Globus pallidus (tissue), 1 donor: ENCODE measurements at regions not wholly inside any gene's neighbourhood (a gene's known extent, or its start where the extent isn't known, plus 50 kb on each side); places are given as distances from the start of the nearest gene placed in this dataset.
A peak's percentile ranks its signal among the peaks of the same experiment; 100 is the strongest.

Experiments used
- DNase-seq: peaks from one replicate; pipeline ENCODE4 v3.0.0-alpha.2; 2015; ENCODE audit warnings: low spot score

GRCh38 chr21:16587141-16587581 lies 857.4 kb downstream of the USP25 start:
- peak; percentile 86 for DNase-seq

GRCh38 chr21:16587681-16588375 lies 858.0 kb downstream of the USP25 start:
- DNase-seq: no peak

DNA sequence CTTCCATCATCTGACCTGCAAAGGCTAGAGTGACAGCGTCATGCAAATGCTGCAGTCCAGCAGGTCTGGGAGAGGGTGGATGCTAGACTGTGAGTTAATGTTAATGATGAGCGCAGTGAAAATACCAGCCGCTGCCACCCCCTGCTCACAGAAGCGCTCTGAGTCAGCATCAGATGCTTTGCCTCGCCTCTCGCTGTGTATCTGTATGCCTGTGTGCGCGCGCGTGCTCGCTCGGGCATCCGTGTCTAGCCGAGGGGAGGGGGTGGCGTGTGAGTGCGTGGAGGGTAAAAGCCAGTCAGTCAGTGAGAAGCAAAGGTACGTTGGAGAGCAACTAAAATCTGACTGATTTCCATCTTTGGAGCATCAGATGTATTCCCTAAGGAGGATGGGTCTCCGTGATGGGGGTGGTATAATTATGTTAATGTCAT lies 858.7 kb downstream of the USP25 start:
- peak; percentile 96 for DNase-seq

GRCh38 chr21:16589006-16589898 lies 859.5 kb downstream of the USP25 start:
- DNase-seq: no peak

DNA sequence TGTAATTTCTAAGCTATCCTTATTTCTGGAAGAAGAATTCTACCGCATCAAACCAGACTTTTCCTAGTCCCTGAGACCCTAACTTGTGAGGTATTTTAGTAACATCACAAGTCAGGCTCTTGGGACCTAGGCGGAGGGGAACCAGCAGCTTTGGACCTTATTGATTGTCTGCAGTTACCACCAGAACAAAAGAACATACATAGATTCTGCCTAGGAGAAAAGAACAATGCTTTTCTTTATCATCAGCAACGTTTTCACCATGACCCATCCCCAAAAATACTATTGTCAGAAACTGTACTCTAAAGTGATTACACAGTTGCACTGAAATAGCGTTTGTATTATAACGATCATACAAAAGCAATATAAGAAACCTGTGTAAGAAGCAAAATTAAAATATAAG lies 860.4 kb downstream of the USP25 start:
- no peak for DNase-seq

DNA sequence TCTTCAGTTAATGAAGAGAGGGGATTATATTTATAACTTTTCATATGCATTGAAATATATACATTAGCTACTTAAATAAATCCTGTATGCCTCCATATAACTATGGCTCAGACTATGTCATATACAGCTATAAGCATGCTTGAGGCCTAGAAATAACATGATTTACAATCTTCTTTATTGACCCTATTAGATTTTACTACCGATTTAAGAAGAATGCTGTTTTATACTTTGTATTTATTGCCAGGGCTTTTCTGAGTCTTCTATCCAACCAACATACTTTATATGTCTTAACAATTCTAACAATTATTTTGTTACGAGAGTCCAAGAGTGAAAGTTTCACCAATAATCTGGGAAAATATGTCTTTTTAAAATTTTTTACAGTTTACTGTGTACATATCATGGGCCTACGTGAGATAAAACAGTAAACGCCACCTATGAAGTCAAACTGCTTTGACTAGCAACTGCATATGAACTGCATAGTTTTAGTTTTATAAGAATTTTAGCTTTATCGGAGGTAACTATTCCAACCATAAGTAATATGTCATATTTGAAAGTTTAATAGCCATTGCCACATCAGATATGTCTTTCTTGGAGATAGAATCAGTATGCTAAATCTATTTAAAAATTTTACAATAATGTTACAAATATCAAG lies 861.0 kb downstream of the USP25 start:
- DNase-seq: no peak

DNA sequence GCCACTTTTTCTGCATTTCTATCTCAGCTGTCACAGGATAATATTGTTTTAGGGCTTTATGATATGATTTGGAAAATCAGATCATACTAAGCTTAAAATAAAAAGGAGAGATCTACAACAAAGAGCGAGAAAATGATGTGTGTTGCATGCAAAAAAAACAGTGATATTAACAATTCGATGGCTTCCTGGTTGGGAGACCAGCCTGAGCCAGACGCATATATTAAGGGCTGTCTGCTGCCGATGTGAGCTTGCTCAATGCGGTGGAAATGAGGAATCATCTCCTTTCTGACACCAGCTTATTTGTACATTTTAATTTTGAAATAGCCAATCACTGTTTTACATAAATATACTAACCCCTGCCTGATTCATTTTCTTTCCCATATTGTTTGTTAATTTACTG lies 862.6 kb downstream of the USP25 start:
- DNase-seq: no peak

GRCh38 chr21:16594191-16594590 lies 864.4 kb downstream of the USP25 start:
- no peak for DNase-seq

DNA sequence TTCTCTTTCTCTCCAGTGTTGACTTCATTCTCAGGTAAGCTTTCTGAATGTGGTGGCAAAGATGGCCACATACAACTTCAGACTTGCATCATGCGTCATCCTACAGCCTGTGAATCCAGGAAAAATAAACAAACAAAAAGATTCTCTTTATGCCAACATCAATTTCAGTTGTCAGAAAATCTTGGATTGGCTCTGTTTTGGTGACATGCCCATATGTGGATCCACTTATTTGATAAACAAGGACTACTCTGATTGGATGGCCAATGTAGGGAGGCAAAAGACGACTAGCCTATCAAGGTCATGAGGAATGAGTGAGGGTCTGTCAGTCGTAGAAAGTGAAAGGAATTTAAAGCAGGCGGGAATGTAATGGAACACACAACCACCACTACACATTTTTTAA lies 866.6 kb downstream of the USP25 start:
- DNase-seq: no peak

- no peak for DNase-seq
Measured at GRCh38 chr21:16597753-16598152, 868.0 kb downstream of the USP25 start.

DNA sequence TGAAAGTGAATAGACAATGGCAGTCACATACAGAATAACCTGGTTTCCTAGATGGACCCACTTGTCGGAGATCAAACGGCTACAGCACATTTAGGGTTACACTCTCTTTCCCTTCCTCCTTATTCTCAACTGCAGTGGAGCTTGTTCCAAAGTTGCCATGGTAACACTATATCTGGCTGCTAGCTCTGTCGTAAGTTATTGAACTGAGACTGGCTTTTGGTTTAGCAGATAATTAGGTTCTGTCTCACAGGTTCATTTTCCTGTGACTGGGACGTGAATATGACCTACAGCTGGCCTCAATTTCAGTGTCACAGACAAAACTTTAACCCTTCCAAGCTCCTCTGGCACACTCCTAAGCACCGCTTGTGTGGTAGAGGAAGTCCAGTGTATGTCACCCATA lies 875.8 kb downstream of the USP25 start:
- no peak for DNase-seq

DNA sequence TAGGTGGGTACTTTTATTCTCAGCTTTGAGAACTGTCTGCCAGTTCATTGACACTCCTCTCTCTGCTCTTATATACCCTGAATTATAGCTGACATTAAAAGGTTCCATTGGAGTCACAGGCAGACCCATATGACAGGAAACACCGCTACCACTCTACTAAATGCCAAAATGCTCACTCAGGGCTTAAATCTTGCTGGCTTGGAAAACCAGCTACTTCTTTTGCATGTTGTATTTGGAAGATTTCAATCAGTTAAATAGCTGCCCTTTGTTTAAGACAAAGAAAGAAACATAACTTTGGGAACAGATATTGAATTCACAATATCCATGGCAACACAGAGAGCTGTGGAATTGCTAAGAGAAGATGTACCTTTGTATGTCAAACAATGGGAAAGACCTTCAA lies 876.5 kb downstream of the USP25 start:
- no peak for DNase-seq

- DNase-seq: no peak
Measured at GRCh38 chr21:16608209-16608830, 878.5 kb downstream of the USP25 start.

GRCh38 chr21:16619281-16619680 lies 889.5 kb downstream of the USP25 start:
- DNase-seq: no peak

DNA sequence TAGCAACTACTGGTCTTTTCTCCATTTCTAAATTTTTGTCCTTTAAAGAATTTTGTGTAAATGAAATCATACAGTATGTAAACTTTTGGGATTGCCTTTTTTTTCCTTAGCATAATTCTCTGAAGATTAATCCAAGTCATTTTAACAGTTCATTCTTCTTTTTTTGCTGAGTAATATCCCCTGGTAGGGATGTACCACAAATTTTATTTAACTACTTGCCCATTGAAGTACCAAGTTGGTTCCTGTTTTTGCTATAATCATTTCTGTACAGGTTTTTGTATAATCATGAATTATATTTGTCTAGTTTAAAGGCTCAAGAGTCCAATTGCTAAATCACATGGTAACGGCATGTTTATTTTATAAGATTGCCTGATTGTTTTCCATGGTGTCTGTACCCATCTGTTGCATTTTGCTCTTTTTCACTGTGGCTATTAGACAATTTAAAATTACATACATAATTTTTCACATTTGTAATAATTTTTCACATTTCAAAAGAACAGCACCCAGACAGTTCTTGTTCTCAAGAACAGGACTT lies 891.1 kb downstream of the USP25 start:
- no peak for DNase-seq

DNA sequence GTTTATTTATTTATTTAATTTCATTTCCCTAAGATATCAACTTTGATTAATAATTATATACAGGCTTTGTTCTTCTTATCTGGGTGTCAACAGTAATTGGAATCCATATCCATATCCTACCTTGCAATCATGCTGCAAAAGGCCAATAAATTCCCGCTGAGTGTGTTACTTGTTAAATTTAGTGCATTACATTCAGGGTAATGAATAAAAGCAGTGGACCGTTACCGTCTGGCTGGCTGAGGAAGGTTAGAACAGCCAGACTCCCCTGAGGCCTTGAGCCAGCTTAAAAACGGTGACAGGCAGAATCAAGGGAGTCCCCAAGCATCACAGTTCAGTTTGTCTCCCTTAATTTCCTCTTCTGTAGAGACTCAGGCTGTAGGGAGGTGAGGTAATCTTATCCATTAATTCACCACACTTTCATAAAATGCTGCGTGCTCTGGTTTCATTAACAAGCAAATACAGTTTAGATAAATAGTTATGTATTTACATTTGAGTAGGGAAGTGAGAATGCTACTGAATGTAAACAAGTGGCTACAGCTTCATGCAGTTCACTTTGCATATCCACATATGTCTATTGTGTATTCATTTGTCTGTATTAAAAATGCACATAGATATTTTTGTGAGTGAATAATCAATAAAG lies 888.2 kb upstream of the CXADR start:
- no peak for DNase-seq

- DNase-seq: no peak
Measured at GRCh38 chr21:16625491-16625890, 887.4 kb upstream of the CXADR start.

DNA sequence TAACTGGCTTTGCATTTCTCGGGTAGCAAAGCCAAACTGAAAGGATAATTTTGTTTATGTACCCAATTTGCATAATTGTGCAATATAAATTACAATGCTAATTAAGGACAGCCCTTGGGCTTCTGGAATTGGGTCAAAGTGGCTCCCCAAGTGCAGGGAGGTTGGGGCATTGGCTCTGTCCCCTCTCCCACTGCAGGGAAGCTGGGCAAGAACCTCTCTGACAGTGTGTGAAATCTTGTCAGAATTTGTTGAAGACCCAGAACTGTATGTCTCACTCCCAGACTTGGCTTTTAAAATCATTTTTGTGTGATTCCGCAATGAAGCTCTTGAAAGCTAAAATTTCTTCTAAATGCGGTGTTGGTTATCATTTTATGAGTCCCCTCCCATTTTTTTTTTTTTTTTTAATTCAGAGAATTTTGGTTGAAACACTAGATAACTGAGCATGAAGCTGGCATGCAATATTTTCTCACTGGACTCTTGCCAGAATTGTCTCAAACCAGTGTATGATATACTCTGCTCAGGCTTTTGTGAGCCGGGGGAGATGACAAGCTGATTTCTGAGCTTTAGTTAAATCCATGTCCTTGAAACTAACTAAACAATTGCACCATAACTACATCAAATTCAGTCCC lies 878.9 kb upstream of the CXADR start:
- no peak for DNase-seq

DNA sequence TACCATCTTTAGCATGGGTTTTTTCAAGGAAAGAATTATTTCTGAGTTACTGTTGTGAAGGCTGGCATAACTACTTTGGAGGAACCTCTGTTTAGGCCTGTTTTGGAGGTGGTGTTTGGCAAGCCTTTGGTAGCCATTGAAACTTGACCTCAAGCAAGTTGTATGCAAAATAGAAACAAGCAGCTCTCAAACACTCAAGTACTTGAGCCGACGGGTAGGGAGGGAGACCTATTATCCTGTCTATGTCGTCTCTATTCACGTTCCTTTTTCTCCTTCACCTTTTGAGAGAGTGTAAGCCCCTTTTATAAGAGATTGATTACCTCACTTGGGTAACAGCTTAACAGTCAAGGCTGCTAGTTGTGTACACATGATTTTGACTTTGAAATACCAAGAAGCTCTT lies 878.3 kb upstream of the CXADR start:
- DNase-seq: no peak

- no peak for DNase-seq
Measured at GRCh38 chr21:16640297-16641027, 872.4 kb upstream of the CXADR start.
